ENCODE measurements at regions not wholly inside any gene's neighbourhood (a gene's known extent, or its start where the extent isn't known, plus 50 kb on each side); places are given as distances from the start of the nearest gene placed in this dataset.

- TF ChIP-seq SP1 (IDR thresholded peaks at IDR 0.05; ENCODE audit: low read depth, low read length) = no peak
- no peak for TF ChIP-seq RXRA (IDR thresholded peaks at IDR 0.05; ENCODE audit: insufficient read depth, low read depth, low read length)
- TF ChIP-seq JUN (IDR thresholded peaks at IDR 0.05; ENCODE audit: low read depth, low read length) = no peak
- TF ChIP-seq BRCA1 (IDR thresholded peaks at IDR 0.05; ENCODE audit: low read depth, low read length) = no peak
- TF ChIP-seq POLR2AphosphoS5 (IDR thresholded peaks at IDR 0.05; ENCODE audit: low read depth, low read length) = no peak
- TF ChIP-seq CBX5 (IDR thresholded peaks at IDR 0.05; ENCODE audit: low read depth, low read length) = no peak
- TF ChIP-seq MAFK (IDR thresholded peaks at IDR 0.05; ENCODE audit: low read depth, low read length) = no peak
- TF ChIP-seq YY1 (IDR thresholded peaks at IDR 0.05; ENCODE audit: low read depth, low read length) = no peak
- TF ChIP-seq TCF12 (IDR thresholded peaks at IDR 0.05; ENCODE audit: low read depth, low read length) = no peak
These were observed 181.7 kb upstream of the TAB2 start for GRCh38 chr6:149135809-149136208.

Measured in H1 (cell line).